ENCODE measurements at regions not wholly inside any gene's neighbourhood (a gene's known extent, or its start where the extent isn't known, plus 50 kb on each side); places are given as distances from the start of the nearest gene placed in this dataset.

GRCh38 chr5:155871623-155872022 is 455.3 kb upstream of the SGCD start:
- no peak overlapping the region for H3K27ac ChIP-seq (ENCODE audit: low read depth, low read length)
- H2AFZ ChIP-seq (ENCODE audit: low read depth, low read length, severe bottlenecking) = no peak overlapping the region
- TF ChIP-seq CTCF (IDR thresholded peaks at IDR 0.05; ENCODE audit: insufficient read depth, low read length, poor library complexity, severe bottlenecking) (no peak), EZH2phosphoT487 (conservative IDR thresholded peaks at IDR 0.05; ENCODE audit: low read length) (no peak)
- H3K9me2 ChIP-seq (replicated peaks; ENCODE audit: insufficient read depth, low read length) = no peaks in the 10 kb centered on the region
- H3K4me3 ChIP-seq (ENCODE audit: insufficient read depth, low read length, poor library complexity, severe bottlenecking) = no peak overlapping the region
- no peak overlapping the region for H3K4me2 ChIP-seq (ENCODE audit: low read depth, low read length, poor library complexity, severe bottlenecking)
- H3K9me3 ChIP-seq (ENCODE audit: insufficient read depth, low read length) = no peaks in the 10 kb centered on the region
- no peak overlapping the region for H3K9ac ChIP-seq (ENCODE audit: low read length)
- H4K20me1 ChIP-seq (ENCODE audit: low read depth, low read length) = no peaks in the 10 kb centered on the region
- no peaks in the 10 kb centered on the region for H3K36me3 ChIP-seq (ENCODE audit: low read length)
- no peaks in the 10 kb centered on the region for H3K79me2 ChIP-seq (ENCODE audit: insufficient read depth, low read length)
- H3F3A ChIP-seq (ENCODE audit: insufficient read depth) = no peaks in the 10 kb centered on the region
- no peaks in the 10 kb centered on the region for H3K27me3 ChIP-seq (ENCODE audit: low read length)

DNA sequence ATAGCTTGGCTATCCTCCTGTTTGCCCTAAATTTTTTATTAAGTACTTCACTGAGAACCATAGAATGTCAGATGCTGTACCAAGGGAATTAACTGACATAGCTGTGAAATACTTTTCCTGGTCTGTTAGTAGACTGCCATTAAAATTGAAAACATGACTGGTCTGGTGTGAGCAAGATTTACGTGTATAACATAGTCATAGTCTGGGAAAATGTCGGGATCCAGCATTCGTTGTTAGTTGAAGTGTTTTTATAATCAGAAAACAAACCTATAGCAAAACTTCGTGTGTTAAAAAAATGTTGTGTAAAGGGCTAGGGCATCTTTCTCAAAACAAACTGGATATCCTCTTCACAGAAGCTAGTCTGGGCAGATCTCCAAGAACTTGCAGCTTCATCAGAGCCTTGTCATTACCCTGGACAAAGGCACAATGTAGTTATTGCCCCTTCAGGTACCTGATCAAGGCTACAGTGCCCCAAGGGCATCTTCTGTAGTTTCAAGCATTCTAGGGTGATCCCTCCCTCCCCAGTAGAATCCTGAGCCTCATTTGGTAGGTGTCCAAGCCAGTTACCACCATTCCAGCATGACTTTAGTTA is 454.2 kb upstream of the SGCD start:
- no peak overlapping the region for H2AFZ ChIP-seq (ENCODE audit: low read depth, low read length, severe bottlenecking)
- no peak for TF ChIP-seq CTCF (IDR thresholded peaks at IDR 0.05; ENCODE audit: insufficient read depth, low read length, poor library complexity, severe bottlenecking)
- no peak for TF ChIP-seq EZH2phosphoT487 (conservative IDR thresholded peaks at IDR 0.05; ENCODE audit: low read length)
- H3K79me2 ChIP-seq (ENCODE audit: insufficient read depth, low read length) = no peaks in the 10 kb centered on the region
- H3K36me3 ChIP-seq (ENCODE audit: low read length) = no peaks in the 10 kb centered on the region
- H3F3A ChIP-seq (ENCODE audit: insufficient read depth) = no peaks in the 10 kb centered on the region
- H3K4me3 ChIP-seq (ENCODE audit: insufficient read depth, low read length, poor library complexity, severe bottlenecking) = no peak overlapping the region
- no peak overlapping the region for H3K4me2 ChIP-seq (ENCODE audit: low read depth, low read length, poor library complexity, severe bottlenecking)
- H3K9me3 ChIP-seq (ENCODE audit: insufficient read depth, low read length) = no peaks in the 10 kb centered on the region
- H3K9me2 ChIP-seq (replicated peaks; ENCODE audit: insufficient read depth, low read length) = no peaks in the 10 kb centered on the region
- H3K27me3 ChIP-seq (ENCODE audit: low read length) = no peaks in the 10 kb centered on the region
- no peak overlapping the region for H3K27ac ChIP-seq (ENCODE audit: low read depth, low read length)
- no peaks in the 10 kb centered on the region for H4K20me1 ChIP-seq (ENCODE audit: low read depth, low read length)
- no peak overlapping the region for H3K9ac ChIP-seq (ENCODE audit: low read length)

DNA sequence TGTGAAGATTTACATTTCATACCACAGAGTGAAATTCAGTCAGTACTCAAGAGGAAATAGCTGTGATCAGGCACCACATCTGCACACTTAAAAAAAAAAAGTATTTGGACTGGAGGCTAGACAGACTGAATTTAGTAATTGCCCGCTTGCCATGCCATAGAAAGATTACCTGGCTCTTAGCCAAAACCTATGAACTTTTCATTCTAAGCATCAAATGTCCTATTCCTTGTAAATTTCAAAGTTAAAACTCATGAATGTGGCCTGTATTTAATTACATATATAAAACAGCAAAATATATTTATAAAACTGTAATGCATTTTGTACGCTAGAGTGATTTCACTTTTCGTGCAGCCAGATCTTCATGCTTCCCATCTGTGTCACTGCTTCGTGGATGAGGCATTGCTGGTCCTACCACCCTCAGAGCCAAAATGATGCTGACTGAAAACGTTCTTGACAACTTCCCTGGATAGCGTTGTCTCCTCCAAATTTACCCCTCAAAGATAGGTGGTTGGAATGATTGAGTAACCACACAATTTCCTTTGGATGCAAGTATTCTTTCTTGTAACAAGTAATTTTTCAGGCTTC is 447.9 kb upstream of the SGCD start:
- Histone ChIP-seq H3K27ac (ENCODE audit: low read depth, low read length) (no peak overlapping the region), H3K9me3 (ENCODE audit: insufficient read depth, low read length) (no peaks in the 10 kb centered on the region), H3F3A (ENCODE audit: insufficient read depth) (no peaks in the 10 kb centered on the region), H4K20me1 (ENCODE audit: low read depth, low read length) (no peaks in the 10 kb centered on the region), H3K36me3 (ENCODE audit: low read length) (no peaks in the 10 kb centered on the region), H3K4me2 (ENCODE audit: low read depth, low read length, poor library complexity, severe bottlenecking) (no peak overlapping the region), H3K79me2 (ENCODE audit: insufficient read depth, low read length) (no peaks in the 10 kb centered on the region), H2AFZ (ENCODE audit: low read depth, low read length, severe bottlenecking) (no peak overlapping the region), H3K4me3 (ENCODE audit: insufficient read depth, low read length, poor library complexity, severe bottlenecking) (no peak overlapping the region), H3K27me3 (ENCODE audit: low read length) (no peaks in the 10 kb centered on the region), H3K9ac (ENCODE audit: low read length) (no peak overlapping the region), H3K9me2 (replicated peaks; ENCODE audit: insufficient read depth, low read length) (no peaks in the 10 kb centered on the region)
- no peak for TF ChIP-seq CTCF (IDR thresholded peaks at IDR 0.05; ENCODE audit: insufficient read depth, low read length, poor library complexity, severe bottlenecking)
- no peak for TF ChIP-seq EZH2phosphoT487 (conservative IDR thresholded peaks at IDR 0.05; ENCODE audit: low read length)
